ENCODE measurements at regions not wholly inside any gene's neighbourhood (a gene's known extent, or its start where the extent isn't known, plus 50 kb on each side); places are given as distances from the start of the nearest gene placed in this dataset.

GRCh38 chr14:96638041-96638855 lies 136.1 kb downstream of the PAPOLA start:
- DNase-seq: no peak

- no peak for DNase-seq
Measured at GRCh38 chr14:96639550-96639949, 137.4 kb downstream of the PAPOLA start.

GRCh38 chr14:96648506-96649326 lies 146.5 kb downstream of the PAPOLA start:
- no peak for DNase-seq

GRCh38 chr14:96649327-96649601 lies 147.1 kb downstream of the PAPOLA start:
- no peak for DNase-seq

GRCh38 chr14:96653597-96653996 lies 143.6 kb upstream of the VRK1 start:
- no peak for DNase-seq

- DNase-seq: no peak
Measured at GRCh38 chr14:96658611-96659010, 138.6 kb upstream of the VRK1 start.

GRCh38 chr14:96660123-96660522 lies 137.1 kb upstream of the VRK1 start:
- DNase-seq: no peak

- DNase-seq: no peak
Measured at GRCh38 chr14:96660667-96661066, 136.5 kb upstream of the VRK1 start.

- no peak for DNase-seq
Measured at GRCh38 chr14:96661244-96661969, 135.8 kb upstream of the VRK1 start.

- no peak for DNase-seq
Measured at GRCh38 chr14:96662116-96662970, 134.8 kb upstream of the VRK1 start.

GRCh38 chr14:96663076-96663475 lies 134.1 kb upstream of the VRK1 start:
- DNase-seq: no peak

- no peak for DNase-seq
Measured at GRCh38 chr14:96663491-96664067, 133.6 kb upstream of the VRK1 start.

GRCh38 chr14:96666088-96666487 lies 131.1 kb upstream of the VRK1 start:
- DNase-seq: no peak

GRCh38 chr14:96670391-96670790 lies 126.8 kb upstream of the VRK1 start:
- DNase-seq: no peak

- DNase-seq: no peak
Measured at GRCh38 chr14:96671218-96671617, 126.0 kb upstream of the VRK1 start.

- DNase-seq: no peak
Measured at GRCh38 chr14:96673706-96674105, 123.5 kb upstream of the VRK1 start.

- no peak for DNase-seq
Measured at GRCh38 chr14:96674121-96674520, 123.1 kb upstream of the VRK1 start.

- no peak for DNase-seq
Measured at GRCh38 chr14:96676166-96676565, 121.0 kb upstream of the VRK1 start.

- no peak for DNase-seq
Measured at GRCh38 chr14:96681829-96682228, 115.4 kb upstream of the VRK1 start.

GRCh38 chr14:96682401-96682800 lies 114.8 kb upstream of the VRK1 start:
- no peak for DNase-seq

- DNase-seq: no peak
Measured at GRCh38 chr14:96683562-96684289, 113.5 kb upstream of the VRK1 start.

GRCh38 chr14:96686126-96686525 lies 111.1 kb upstream of the VRK1 start:
- no peak for DNase-seq

Measured in activated CD4-positive, alpha-beta T cell treated with anti-CD3 and anti-CD28 coated beads for 4 hours (primary cell).